ENCODE measurements at regions not wholly inside any gene's neighbourhood (a gene's known extent, or its start where the extent isn't known, plus 50 kb on each side); places are given as distances from the start of the nearest gene placed in this dataset.

- TF ChIP-seq CTCF (optimal IDR thresholded peaks at IDR 0.05 in 1 of 3, IDR thresholded peaks at IDR 0.05 in 1 of 3, conservative IDR thresholded peaks at IDR 0.05 in 1 of 3; ENCODE audit: extremely low read depth in 1 of 3, insufficient read depth in 2 of 3, low read length in 3 of 3): no peak
- no peak for TF ChIP-seq EZH2 (IDR thresholded peaks at IDR 0.05; ENCODE audit: low read length)
Observed at GRCh38 chr2:189231719-189232323, 52.3 kb upstream of the COL5A2 start.

All from keratinocyte (primary cell).